Left lung (tissue), 4 donors: ENCODE measurements at regions not wholly inside any gene's neighbourhood (a gene's known extent, or its start where the extent isn't known, plus 50 kb on each side); places are given as distances from the start of the nearest gene placed in this dataset.
A peak's percentile ranks its signal among the peaks of the same experiment; 100 is the strongest.

Experiments used
- ATAC-seq: fragments of 200-7000 bp; cut with Tn5 transposase; one replicate; pipeline ENCODE4 v1.9.1; 2020; ENCODE audit warnings: moderate library complexity
- DNase-seq, 4 donors: peaks; one replicate each; pipeline ENCODE4 v3.0.0-alpha.2; 2013 to 2020
- H3K27ac ChIP-seq, 2 donors: fragments of 200-600 bp; sonication (generic) in 1 of 2; one replicate each; pipeline versions ENCODE4 v1.5.0 to v1.8.0; 2020 to 2021
- H3K27me3 ChIP-seq, 2 donors: fragments of 200-600 bp; sonication (generic) in 1 of 2; one replicate each; pipeline versions ENCODE4 v1.5.0 to v1.8.0; 2020 to 2021
- H3K36me3 ChIP-seq, 2 donors: fragments of 200-600 bp; sonication (generic) in 1 of 2; one replicate each; pipeline versions ENCODE4 v1.5.0 to v1.8.0; 2020 to 2021
- H3K4me1 ChIP-seq, 2 donors: fragments of 200-600 bp; one replicate each; pipeline ENCODE4 v1.8.0; 2021
- H3K4me3 ChIP-seq, 2 donors: fragments of 200-600 bp; sonication (generic) in 1 of 2; one replicate each; pipeline versions ENCODE4 v1.5.0 to v1.8.0; 2020 to 2021; ENCODE audit warnings: mild to moderate bottlenecking in 1 of 2
- H3K9me3 ChIP-seq, 2 donors: fragments of 200-600 bp; sonication (generic) in 1 of 2; one replicate each; pipeline versions ENCODE4 v1.5.0 to v1.8.0; 2020 to 2021
- CTCF ChIP-seq, 2 donors: fragments of 200-600 bp; sonication (generic) in 1 of 2; IDR thresholded peaks; one replicate each; pipeline versions ENCODE4 v1.5.0 to v1.8.0; 2021; ENCODE audit warnings: antibody characterized with exemption in 2 of 2
- intact Hi-C, 2 donors: fragments of 100-400 bp; cut with DNase I; formaldehyde crosslinking; loops; one replicate each; pipeline versions ENCODE4 v1.11.2 to v1.14.2; 2022
- donor health status: DM: no; HTN: yes; CAD: no.
- donor health status: DM: no; HTN: no; CAD: no.

GRCh38 chr11:122513328-122513727 is 142.2 kb upstream of the UBASH3B start:
- Histone ChIP-seq H3K9me3 (no peaks in the 10 kb centered on the region), H3K27ac (no peak overlapping the region), H3K27me3 (no peaks in the 10 kb centered on the region), H3K4me1 (no peaks in the 10 kb centered on the region), H3K36me3 (no peaks in the 10 kb centered on the region), H3K4me3 (no peak overlapping the region)
- no peak for TF ChIP-seq CTCF (IDR thresholded peaks at IDR 0.05)
- ATAC-seq (no peak), DNase-seq (no peak)
- intact Hi-C loops: no loop called here

GRCh38 chr11:122512688-122513087 is 142.8 kb upstream of the UBASH3B start:
- no peaks in the 10 kb centered on the region for H3K9me3 ChIP-seq
- DNase-seq (no peak), ATAC-seq (no peak)
- no peaks in the 10 kb centered on the region for H3K27me3 ChIP-seq
- TF ChIP-seq CTCF (IDR thresholded peaks at IDR 0.05): no peak
- no peaks in the 10 kb centered on the region for H3K36me3 ChIP-seq
- no peaks in the 10 kb centered on the region for H3K4me1 ChIP-seq
- intact Hi-C loops: no loop called here
- no peak overlapping the region for H3K4me3 ChIP-seq
- H3K27ac ChIP-seq: no peak overlapping the region

GRCh38 chr11:122509899-122510298 is 145.6 kb upstream of the UBASH3B start:
- TF ChIP-seq CTCF (IDR thresholded peaks at IDR 0.05): no peak
- H3K27me3 ChIP-seq: no peaks in the 10 kb centered on the region
- H3K36me3 ChIP-seq: no peaks in the 10 kb centered on the region
- DNase-seq (peak in 1 of 4 donors; percentile 41), ATAC-seq (no peak)
- H3K4me3 ChIP-seq: no peak overlapping the region
- H3K4me1 ChIP-seq: no peaks in the 10 kb centered on the region
- intact Hi-C loops: loop anchor here in 1 of 2 donors (5.0 to 10.0 kb wide), 3 partner anchors 215 to 845 kb away; no protein-coding TSS in a partner anchor
- no peaks in the 10 kb centered on the region for H3K9me3 ChIP-seq
- H3K27ac ChIP-seq: no peak overlapping the region

GRCh38 chr11:122509091-122509490 is 146.4 kb upstream of the UBASH3B start:
- no peaks in the 10 kb centered on the region for H3K4me1 ChIP-seq
- H3K9me3 ChIP-seq: no peaks in the 10 kb centered on the region
- no peak overlapping the region for H3K4me3 ChIP-seq
- H3K27ac ChIP-seq: no peak overlapping the region
- no peak for TF ChIP-seq CTCF (IDR thresholded peaks at IDR 0.05)
- DNase-seq (no peak), ATAC-seq (no peak)
- no peaks in the 10 kb centered on the region for H3K36me3 ChIP-seq
- intact Hi-C loops: loop anchor here in 1 of 2 donors (5.0 to 10.0 kb wide), 3 partner anchors 214 to 844 kb away; no protein-coding TSS in a partner anchor
- H3K27me3 ChIP-seq: no peaks in the 10 kb centered on the region

GRCh38 chr11:122505304-122506006 is 150.1 kb upstream of the UBASH3B start:
- Histone ChIP-seq H3K36me3 (no peaks in the 10 kb centered on the region), H3K27ac (no peak overlapping the region), H3K4me3 (no peak overlapping the region), H3K9me3 (no peaks in the 10 kb centered on the region), H3K27me3 (no peaks in the 10 kb centered on the region), H3K4me1 (no peaks in the 10 kb centered on the region)
- ATAC-seq: peak; percentile 100
- peak in 3 of 4 donors; percentile 74 to 88 (median 80) for DNase-seq
- peak; percentile 73 to 83 for TF ChIP-seq CTCF (IDR thresholded peaks at IDR 0.05)
- intact Hi-C loops: loop anchor here in 1 of 2 donors (5.0 to 10.0 kb wide), 3 partner anchors 211 to 841 kb away; no protein-coding TSS in a partner anchor
